ENCODE measurements at regions not wholly inside any gene's neighbourhood (a gene's known extent, or its start where the extent isn't known, plus 50 kb on each side); places are given as distances from the start of the nearest gene placed in this dataset.

DNA sequence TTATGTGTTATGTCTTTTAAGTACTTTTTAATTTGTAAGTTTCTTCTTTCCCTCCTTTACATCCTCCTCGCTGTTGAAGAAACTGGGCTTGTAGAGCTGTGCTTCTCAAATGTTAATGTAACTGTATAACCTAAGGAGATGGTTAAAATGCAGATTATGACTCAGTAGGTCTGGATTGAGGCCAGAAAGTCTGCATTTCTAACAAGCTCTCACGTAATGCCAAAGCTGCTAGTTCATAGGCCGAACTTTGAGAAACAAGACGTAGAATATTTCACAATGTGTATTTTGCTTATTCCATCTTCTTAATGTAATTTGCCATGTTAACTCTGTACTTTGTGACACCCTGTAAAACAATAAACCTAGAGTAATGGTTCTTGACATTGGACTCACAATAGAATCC is 193.3 kb upstream of the SYT1 start:
- Histone ChIP-seq H3F3A (ENCODE audit: low read depth) (no peaks in the 10 kb centered on the region), H3K4me3 (ENCODE audit: low read length, poor library complexity, severe bottlenecking) (no peak overlapping the region), H3K4me2 (ENCODE audit: low read depth, low read length, poor library complexity, severe bottlenecking) (no peak overlapping the region), H3K9me3 (ENCODE audit: insufficient read depth, low read depth, low read length) (no peaks in the 10 kb centered on the region), H3K36me3 (ENCODE audit: insufficient read depth, low read length) (no peaks in the 10 kb centered on the region), H3K27me3 (ENCODE audit: insufficient read depth, low read length, poor library complexity, severe bottlenecking) (no peaks in the 10 kb centered on the region), H3K4me1 (ENCODE audit: insufficient read depth, low read length, poor library complexity, severe bottlenecking) (no peaks in the 10 kb centered on the region), H4K20me1 (ENCODE audit: insufficient read depth, low read length, poor library complexity, severe bottlenecking) (no peaks in the 10 kb centered on the region), H2AFZ (ENCODE audit: low read length) (no peak overlapping the region), H3K9me2 (replicated peaks; ENCODE audit: low read depth, low read length) (no peaks in the 10 kb centered on the region), H3K79me2 (ENCODE audit: insufficient read depth, low read length) (no peaks in the 10 kb centered on the region), H3K9ac (ENCODE audit: low read depth, low read length, poor library complexity, severe bottlenecking) (no peak overlapping the region)
- TF ChIP-seq EZH2phosphoT487 (IDR thresholded peaks at IDR 0.05; ENCODE audit: borderline replicate concordance) (no peak), CTCF (conservative IDR thresholded peaks at IDR 0.05; ENCODE audit: low read length) (no peak)

- Histone ChIP-seq H3K4me3 (ENCODE audit: low read length, poor library complexity, severe bottlenecking) (no peak overlapping the region), H3K4me1 (ENCODE audit: insufficient read depth, low read length, poor library complexity, severe bottlenecking) (no peaks in the 10 kb centered on the region), H3K9me3 (ENCODE audit: insufficient read depth, low read depth, low read length) (no peaks in the 10 kb centered on the region), H2AFZ (ENCODE audit: low read length) (no peak overlapping the region), H3K79me2 (ENCODE audit: insufficient read depth, low read length) (no peaks in the 10 kb centered on the region), H3K9me2 (replicated peaks; ENCODE audit: low read depth, low read length) (no peaks in the 10 kb centered on the region), H3F3A (ENCODE audit: low read depth) (no peaks in the 10 kb centered on the region), H3K4me2 (ENCODE audit: low read depth, low read length, poor library complexity, severe bottlenecking) (no peak overlapping the region), H3K9ac (ENCODE audit: low read depth, low read length, poor library complexity, severe bottlenecking) (no peak overlapping the region), H3K36me3 (ENCODE audit: insufficient read depth, low read length) (no peaks in the 10 kb centered on the region), H3K27me3 (ENCODE audit: insufficient read depth, low read length, poor library complexity, severe bottlenecking) (no peaks in the 10 kb centered on the region), H4K20me1 (ENCODE audit: insufficient read depth, low read length, poor library complexity, severe bottlenecking) (no peaks in the 10 kb centered on the region)
- TF ChIP-seq CTCF (conservative IDR thresholded peaks at IDR 0.05; ENCODE audit: low read length) (no peak), EZH2phosphoT487 (IDR thresholded peaks at IDR 0.05; ENCODE audit: borderline replicate concordance) (no peak)
Observed at GRCh38 chr12:78672033-78672432, 192.5 kb upstream of the SYT1 start.

GRCh38 chr12:78674311-78675090 is 190.1 kb upstream of the SYT1 start:
- H3K9me2 ChIP-seq (replicated peaks; ENCODE audit: low read depth, low read length) = no peaks in the 10 kb centered on the region
- no peaks in the 10 kb centered on the region for H4K20me1 ChIP-seq (ENCODE audit: insufficient read depth, low read length, poor library complexity, severe bottlenecking)
- H3K4me2 ChIP-seq (ENCODE audit: low read depth, low read length, poor library complexity, severe bottlenecking) = no peak overlapping the region
- H3K9me3 ChIP-seq (ENCODE audit: insufficient read depth, low read depth, low read length) = no peaks in the 10 kb centered on the region
- no peak overlapping the region for H2AFZ ChIP-seq (ENCODE audit: low read length)
- H3K79me2 ChIP-seq (ENCODE audit: insufficient read depth, low read length) = no peaks in the 10 kb centered on the region
- H3F3A ChIP-seq (ENCODE audit: low read depth) = no peaks in the 10 kb centered on the region
- no peak overlapping the region for H3K4me3 ChIP-seq (ENCODE audit: low read length, poor library complexity, severe bottlenecking)
- H3K36me3 ChIP-seq (ENCODE audit: insufficient read depth, low read length) = no peaks in the 10 kb centered on the region
- no peaks in the 10 kb centered on the region for H3K4me1 ChIP-seq (ENCODE audit: insufficient read depth, low read length, poor library complexity, severe bottlenecking)
- H3K9ac ChIP-seq (ENCODE audit: low read depth, low read length, poor library complexity, severe bottlenecking) = no peak overlapping the region
- no peak for TF ChIP-seq CTCF (conservative IDR thresholded peaks at IDR 0.05; ENCODE audit: low read length)
- no peak for TF ChIP-seq EZH2phosphoT487 (IDR thresholded peaks at IDR 0.05; ENCODE audit: borderline replicate concordance)
- no peaks in the 10 kb centered on the region for H3K27me3 ChIP-seq (ENCODE audit: insufficient read depth, low read length, poor library complexity, severe bottlenecking)

All from Loucy (cell line).